H9 (cell line): ENCODE measurements at regions not wholly inside any gene's neighbourhood (a gene's known extent, or its start where the extent isn't known, plus 50 kb on each side); places are given as distances from the start of the nearest gene placed in this dataset.

Experiments
- DNase-seq: peaks from one replicate; pipeline ENCODE4 v3.0.0-alpha.2; 2017
- H2AFZ ChIP-seq: one replicate; pipeline ENCODE4 v1.6.1; 2013; ENCODE audit warnings: mild to moderate bottlenecking, low read length, control low read depth, moderate library complexity
- H2AK5ac ChIP-seq: 2 replicates; pipeline ENCODE4 v1.6.1; 2013; ENCODE audit warnings: low read length, control low read depth, mixed read lengths; ENCODE audit not compliant: insufficient read length
- H2BK120ac ChIP-seq: one replicate; pipeline ENCODE4 v1.6.1; 2013; ENCODE audit warnings: low read depth, mild to moderate bottlenecking, low read length, control low read depth, inconsistent platforms; ENCODE audit not compliant: poor library complexity, severe bottlenecking
- H2BK12ac ChIP-seq: 2 replicates; pipeline ENCODE4 v1.6.1; 2013; ENCODE audit warnings: low read length, control low read depth, mixed read lengths, low read depth; ENCODE audit not compliant: insufficient read length
- H2BK15ac ChIP-seq: 2 replicates; pipeline ENCODE4 v1.6.1; 2013; ENCODE audit warnings: low read depth, low read length, control low read depth
- H2BK20ac ChIP-seq: one replicate; pipeline ENCODE4 v1.6.1; 2013; ENCODE audit warnings: low read depth, mild to moderate bottlenecking, low read length, control low read depth, inconsistent platforms; ENCODE audit not compliant: poor library complexity, severe bottlenecking
- H2BK5ac ChIP-seq: 2 replicates; pipeline ENCODE4 v1.6.1; 2013; ENCODE audit warnings: low read length, control low read depth, mixed read lengths; ENCODE audit not compliant: insufficient read length
- H3K14ac ChIP-seq: 2 replicates; pipeline ENCODE4 v1.6.1; 2013; ENCODE audit warnings: low read length, control low read depth; ENCODE audit not compliant: insufficient read depth
- H3K18ac ChIP-seq: 2 replicates; pipeline ENCODE4 v1.6.1; 2013; ENCODE audit warnings: low read depth, mild to moderate bottlenecking, mixed read lengths, low read length, control low read depth; ENCODE audit not compliant: insufficient read length
- H3K23ac ChIP-seq: 2 replicates; pipeline ENCODE4 v1.6.1; 2013; ENCODE audit warnings: low read length, control low read depth, mixed read lengths, low read depth; ENCODE audit not compliant: insufficient read length
- H3K23me2 ChIP-seq: 2 replicates; pipeline ENCODE4 v1.6.1; 2013; ENCODE audit warnings: low read depth, mild to moderate bottlenecking, mixed read lengths, low read length, control low read depth; ENCODE audit not compliant: insufficient read length, poor library complexity, severe bottlenecking
- H3K27ac ChIP-seq: 2 replicates; pipeline ENCODE4 v1.5.1; 2013; ENCODE audit warnings: low read length, control low read depth, mixed read lengths, low read depth; ENCODE audit not compliant: insufficient read length
- H3K27me3 ChIP-seq: 2 replicates; pipeline ENCODE4 v1.6.1; 2013; ENCODE audit warnings: low read length, control low read depth, inconsistent platforms; ENCODE audit not compliant: insufficient read depth
- H3K4ac ChIP-seq: 2 replicates; pipeline ENCODE4 v1.6.1; 2013; ENCODE audit warnings: low read depth, mild to moderate bottlenecking, control low read depth, inconsistent platforms, low read length, moderate library complexity
- H3K4me1 ChIP-seq: 2 replicates; pipeline ENCODE4 v1.6.1; 2013; ENCODE audit warnings: low read length, control low read depth, inconsistent platforms; ENCODE audit not compliant: insufficient read depth
- H3K4me2 ChIP-seq: 2 replicates; pipeline ENCODE4 v1.6.1; 2013; ENCODE audit warnings: low read length, control low read depth, mixed read lengths; ENCODE audit not compliant: insufficient read length, insufficient read depth
- H3K56ac ChIP-seq: 2 replicates; pipeline ENCODE4 v1.6.1; 2013; ENCODE audit warnings: low read depth, mild to moderate bottlenecking, mixed read lengths, low read length, control low read depth; ENCODE audit not compliant: insufficient read length
- H3K79me1 ChIP-seq: 2 replicates; pipeline ENCODE4 v1.6.1; 2013; ENCODE audit warnings: low read depth, mild to moderate bottlenecking, moderate library complexity, low read length, control low read depth, inconsistent platforms; ENCODE audit not compliant: insufficient read depth, poor library complexity, severe bottlenecking
- H3K79me2 ChIP-seq: 2 replicates; pipeline ENCODE4 v1.6.1; 2013; ENCODE audit warnings: low read length, control low read depth, inconsistent platforms; ENCODE audit not compliant: insufficient read depth
- H3K9ac ChIP-seq: 2 replicates; pipeline ENCODE4 v1.6.1; 2013; ENCODE audit warnings: low read length, control low read depth, mixed read lengths; ENCODE audit not compliant: insufficient read length; ENCODE audit errors: extremely low read depth
- H3K9me3 ChIP-seq: one replicate; pipeline ENCODE4 v1.6.1; 2013; ENCODE audit warnings: low read depth, low read length, inconsistent platforms; ENCODE audit not compliant: control insufficient read depth
- H3T11ph ChIP-seq: one replicate; pipeline ENCODE4 v1.6.1; 2013; ENCODE audit warnings: mild to moderate bottlenecking, low read length, control low read depth, inconsistent platforms
- H4K20me1 ChIP-seq: one replicate; pipeline ENCODE4 v1.6.1; 2013; ENCODE audit not compliant: control insufficient read depth, insufficient read length, insufficient read depth
- H4K5ac ChIP-seq: 2 replicates; pipeline ENCODE4 v1.6.1; 2013; ENCODE audit warnings: low read depth, mild to moderate bottlenecking, mixed read lengths, low read length, control low read depth; ENCODE audit not compliant: insufficient read length
- H4K8ac ChIP-seq: replicated peaks from 2 replicates; pipeline ENCODE4 v1.6.1; 2013; ENCODE audit warnings: low read length, control low read depth, mixed read lengths, low read depth; ENCODE audit not compliant: insufficient read length
- H4K91ac ChIP-seq: 2 replicates; pipeline ENCODE4 v1.6.1; 2013; ENCODE audit warnings: low read depth, mild to moderate bottlenecking, moderate library complexity, mixed read lengths, low read length, control low read depth; ENCODE audit not compliant: insufficient read length
- H3K27ac Mint-ChIP-seq, 3 experiments: 2 replicates in 2 of 3; 3 replicates in 1 of 3; pipeline ENCODE4 v1.8.0; 2020 to 2021; ENCODE audit warnings: mixed read lengths in 3 of 3, mild to moderate bottlenecking in 1 of 3, moderate library complexity in 1 of 3
- H3K27me3 Mint-ChIP-seq: 2 replicates; pipeline ENCODE4 v1.8.0; 2021; ENCODE audit warnings: low read depth, mild to moderate bottlenecking, moderate library complexity, mixed read lengths
- H3K36me3 Mint-ChIP-seq, 3 experiments: 2 replicates in 2 of 3; 3 replicates in 1 of 3; pipeline ENCODE4 v1.8.0; 2020 to 2021; ENCODE audit warnings: low read depth in 3 of 3, mixed read lengths in 3 of 3; ENCODE audit not compliant: insufficient read depth in 1 of 3
- H3K4me1 Mint-ChIP-seq, 2 experiments: 2 replicates each; pipeline ENCODE4 v1.8.0; 2020; ENCODE audit warnings: mixed read lengths in 2 of 2
- H3K4me3 Mint-ChIP-seq, 2 experiments: 2 replicates in 1 of 2; 3 replicates in 1 of 2; pipeline ENCODE4 v1.8.0; 2020 to 2021; ENCODE audit warnings: mild to moderate bottlenecking in 2 of 2, mixed read lengths in 2 of 2, moderate library complexity in 1 of 2
- H3K9me3 Mint-ChIP-seq, 2 experiments: 2 replicates in 1 of 2; 3 replicates in 1 of 2; pipeline ENCODE4 v1.8.0; 2020; ENCODE audit warnings: mild to moderate bottlenecking in 2 of 2, mixed read lengths in 2 of 2, moderate library complexity in 1 of 2
- CTCF ChIP-seq: fragments of 200-600 bp; sonication (generic); conservative IDR thresholded peaks from 3 replicates; pipeline ENCODE4 v1.8.0; 2021; ENCODE audit warnings: antibody characterized with exemption, mild to moderate bottlenecking
- WGBS: extraction: QIAGEN DNeasy Blood & Tissue Kit; methylation state at CpG from one replicate; pipeline ENCODE4 v1.1.7; 2013; ENCODE audit warnings: missing lambda C conversion rate, low lambda C conversion rate, mixed read lengths; ENCODE audit not compliant: insufficient read length; ENCODE audit errors: extremely low coverage; 5-methylcytosine and 5-hydroxymethylcytosine counted together

DNA sequence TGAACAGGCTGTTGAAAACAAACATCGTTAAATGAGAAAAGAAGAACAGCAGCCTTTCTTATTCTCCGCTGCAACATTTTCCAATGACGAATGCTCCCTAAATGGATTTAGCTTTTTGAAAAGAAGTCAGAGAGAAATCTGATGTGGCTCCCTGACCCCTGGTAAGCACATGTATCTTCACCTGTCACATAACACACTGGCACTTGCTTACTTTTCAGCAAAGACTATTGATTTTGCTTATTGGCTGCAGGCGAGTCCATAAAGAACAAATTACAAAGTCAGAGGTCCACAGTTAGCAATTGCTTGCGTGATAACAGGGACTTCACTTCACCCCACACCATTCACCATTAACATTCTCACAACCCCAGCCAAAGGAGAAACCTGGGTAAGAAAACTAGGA is 362.8 kb downstream of the GPATCH2 start:
- Histone ChIP-seq H4K20me1 (no peaks in the 10 kb centered on the region), H3K79me2 (no peaks in the 10 kb centered on the region), H3K9me3 (no peaks in the 10 kb centered on the region), H3K4ac (no peak overlapping the region), H4K8ac (no peak overlapping the region), H3K18ac (no peak overlapping the region), H3T11ph (no peak overlapping the region), H3K27ac (no peak overlapping the region), H4K91ac (no peak overlapping the region), H2BK15ac (no peak overlapping the region), H2BK5ac (no peak overlapping the region), H3K4me2 (no peak overlapping the region), H2BK120ac (no peak overlapping the region), H2AK5ac (no peak overlapping the region), H3K9ac (no peak overlapping the region), H2AFZ (no peak overlapping the region), H3K14ac (no peak overlapping the region), H4K5ac (no peak overlapping the region), H3K27me3 (no peaks in the 10 kb centered on the region), H2BK12ac (no peak overlapping the region), H2BK20ac (no peak overlapping the region), H3K4me1 (no peaks in the 10 kb centered on the region), H3K23ac (no peak overlapping the region), H3K23me2 (no peaks in the 10 kb centered on the region), H3K56ac (no peak overlapping the region), H3K79me1 (no peaks in the 10 kb centered on the region)
- TF ChIP-seq CTCF = no peak
- WGBS = no CpG with 5 or more reads among the region's 5 CpGs
- Mint-ChIP-seq H3K4me1 (peaks cover 6 to 10% of the 10 kb centered on the region in 2 experiments; a peak in 1 of 4 replicates), H3K9me3 (no peaks in the 10 kb centered on the region), H3K27me3 (no peaks in the 10 kb centered on the region; the same call in 1 of the 2 replicates), H3K4me3 (no peak overlapping the region), H3K36me3 (no peaks in the 10 kb centered on the region), H3K27ac (no peak overlapping the region)
- DNase-seq = no peak
